ENCODE measurements at regions not wholly inside any gene's neighbourhood (a gene's known extent, or its start where the extent isn't known, plus 50 kb on each side); places are given as distances from the start of the nearest gene placed in this dataset.

GRCh38 chr17:56737421-56738161 is 96.1 kb downstream of the C17orf67 start:
- DNase-seq (ENCODE audit: low read depth), result no peak

DNA sequence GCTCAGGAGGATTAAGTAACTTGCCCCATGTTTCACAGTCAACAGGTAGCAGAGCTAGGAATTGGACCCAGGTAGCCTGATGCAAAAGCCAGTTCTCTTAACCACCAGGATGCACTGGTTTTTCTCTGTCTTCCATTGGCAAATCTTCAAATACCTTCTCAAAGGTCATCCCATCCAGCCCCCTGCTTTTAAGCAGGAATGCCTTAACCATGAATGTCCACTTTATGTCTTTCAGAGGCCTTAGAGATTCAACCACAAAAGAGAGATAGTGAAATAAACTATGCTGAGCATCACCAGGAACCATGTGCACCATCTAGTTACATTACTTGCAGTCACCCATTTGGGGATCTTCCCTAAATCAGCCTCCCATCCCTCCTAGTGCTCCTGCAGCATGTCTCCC is 94.3 kb downstream of the C17orf67 start:
- no peak for DNase-seq (ENCODE audit: low read depth)

DNA sequence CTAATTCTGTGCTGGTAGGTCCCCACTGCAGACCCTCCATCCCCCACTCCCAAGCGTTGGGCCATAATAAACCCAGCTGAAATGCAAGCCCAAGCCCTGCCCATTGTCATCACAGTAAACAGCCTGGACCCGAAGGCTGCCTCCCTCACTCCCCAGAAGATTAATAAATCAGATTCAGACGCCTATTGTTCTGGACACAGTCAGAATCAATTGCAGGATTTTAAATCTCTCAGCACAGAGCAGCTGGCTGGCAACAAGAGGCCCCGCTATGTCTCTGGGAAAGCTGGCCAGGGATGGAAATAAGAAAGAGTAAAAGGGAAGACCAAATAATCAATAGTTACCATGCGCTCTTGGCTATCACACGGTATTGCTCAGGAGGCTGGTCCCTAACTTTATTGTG is 93.9 kb downstream of the C17orf67 start:
- no peak for DNase-seq (ENCODE audit: low read depth)

DNA sequence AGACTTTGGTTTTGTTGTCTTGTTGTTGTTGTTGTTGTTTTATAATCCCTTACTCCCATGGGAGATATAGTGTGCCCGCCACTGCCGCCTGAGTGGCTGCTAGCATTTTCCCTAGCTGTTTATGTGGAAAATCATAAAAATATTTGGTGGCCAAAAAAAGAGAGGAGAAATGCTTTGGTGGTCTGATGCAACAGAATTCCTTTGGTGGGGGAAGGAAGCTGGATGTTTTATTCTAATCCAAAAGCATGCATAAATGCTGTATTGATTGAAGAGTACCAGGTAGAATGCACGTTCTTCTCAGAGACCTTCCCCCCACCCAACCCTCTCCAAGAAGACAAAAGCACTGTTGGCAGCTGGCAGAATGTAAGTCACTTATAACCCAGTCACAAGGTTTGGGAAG is 93.2 kb downstream of the C17orf67 start:
- no peak for DNase-seq (ENCODE audit: low read depth)

Data from activated T-cell treated with anti-CD3 and anti-CD28 coated beads for 48 hours (primary cell).